Erythroblast (primary cell): ENCODE measurements at regions not wholly inside any gene's neighbourhood (a gene's known extent, or its start where the extent isn't known, plus 50 kb on each side); places are given as distances from the start of the nearest gene placed in this dataset.

Source experiments
- GATA1 ChIP-seq: IDR thresholded peaks from 2 replicates; pipeline ENCODE4 v1.6.1; 2011; ENCODE audit warnings: low read depth, mild to moderate bottlenecking, control low read depth, low read length, moderate library complexity
- POLR2A ChIP-seq: IDR thresholded peaks from 2 replicates; pipeline ENCODE4 v1.6.1; 2011; ENCODE audit warnings: mild to moderate bottlenecking, low read length

DNA sequence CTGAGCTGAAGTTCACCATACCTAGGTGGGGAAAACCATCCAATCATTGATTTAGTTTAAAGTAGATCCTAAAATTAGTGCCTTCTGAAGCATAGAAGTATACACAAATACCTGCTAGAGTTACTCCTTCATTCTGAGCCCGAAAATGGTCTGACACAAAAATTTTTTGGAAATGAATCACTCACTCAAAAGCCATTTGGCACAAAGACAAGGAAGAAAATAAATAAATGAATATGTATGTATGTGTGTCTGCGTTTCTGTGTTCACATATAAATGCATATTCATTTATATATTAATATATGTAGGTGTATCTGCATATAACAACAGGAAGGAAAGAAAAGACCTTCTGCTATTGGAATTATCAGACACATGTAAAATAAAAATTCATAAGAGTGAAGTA lies 614.4 kb upstream of the PCDH9 start:
- no peak for TF ChIP-seq POLR2A
- TF ChIP-seq GATA1 = no peak
